Activated T-helper 1 cell treated with anti-CD3 and anti-CD28 coated beads, Interleukin-12 subunit alpha, Interleukin-12 subunit beta, Interleukin-2, Interleukin-4 antibody, amounts not matched to agents 30 ng/mL and 10 ng/mL and 1 ng/mL, durations not matched to agents 14 hours and 24 hours and 36 hours (primary cell): ENCODE measurements at regions not wholly inside any gene's neighbourhood (a gene's known extent, or its start where the extent isn't known, plus 50 kb on each side); places are given as distances from the start of the nearest gene placed in this dataset.

ENCODE experiments used
- DNase-seq: peaks from one replicate; pipeline ENCODE4 v3.0.0; 2021; ENCODE audit warnings: low spot score
- H3K27ac Mint-ChIP-seq: one replicate; pipeline ENCODE4 v1.8.0; 2021; ENCODE audit warnings: mild to moderate bottlenecking, mixed read lengths
- H3K27me3 Mint-ChIP-seq: one replicate; pipeline ENCODE4 v1.8.0; 2022; ENCODE audit warnings: mild to moderate bottlenecking, moderate library complexity, mixed read lengths; ENCODE audit not compliant: insufficient read depth
- H3K36me3 Mint-ChIP-seq: one replicate; pipeline ENCODE4 v1.8.0; 2021; ENCODE audit warnings: low read depth, mixed read lengths
- H3K4me1 Mint-ChIP-seq: one replicate; pipeline ENCODE4 v1.8.0; 2021; ENCODE audit warnings: low read depth, mixed read lengths
- H3K4me3 Mint-ChIP-seq: one replicate; pipeline ENCODE4 v1.8.0; 2021; ENCODE audit warnings: mild to moderate bottlenecking, moderate library complexity, mixed read lengths
- H3K9me3 Mint-ChIP-seq: one replicate; pipeline ENCODE4 v1.8.0; 2021; ENCODE audit warnings: mixed read lengths
- intact Hi-C: fragments of 100-400 bp; cut with micrococcal nuclease; formaldehyde crosslinking; loops from one replicate; pipeline ENCODE4 v1.15.1; 2024

- Mint-ChIP-seq H3K36me3 (no peaks in the 10 kb centered on the region), H3K27me3 (peaks cover 3% of the 10 kb centered on the region), H3K4me3 (no peak overlapping the region), H3K27ac (no peak overlapping the region), H3K9me3 (no peaks in the 10 kb centered on the region), H3K4me1 (no peaks in the 10 kb centered on the region)
- intact Hi-C loops: no loop called here
- no peak for DNase-seq
These were observed 129.7 kb downstream of the FAXC start for GRCh38 chr6:99219788-99220187.

- H3K27ac Mint-ChIP-seq: no peak overlapping the region
- no peaks in the 10 kb centered on the region for H3K9me3 Mint-ChIP-seq
- H3K27me3 Mint-ChIP-seq: no peaks in the 10 kb centered on the region
- intact Hi-C loops: no loop called here
- no peaks in the 10 kb centered on the region for H3K36me3 Mint-ChIP-seq
- H3K4me1 Mint-ChIP-seq: no peaks in the 10 kb centered on the region
- DNase-seq: no peak
- no peak overlapping the region for H3K4me3 Mint-ChIP-seq
These were observed 132.5 kb downstream of the FAXC start for GRCh38 chr6:99216959-99217358.

GRCh38 chr6:99195986-99196655 is 153.4 kb downstream of the FAXC start:
- H3K4me1 Mint-ChIP-seq: no peaks in the 10 kb centered on the region
- no peak overlapping the region for H3K27ac Mint-ChIP-seq
- no peak for DNase-seq
- no peaks in the 10 kb centered on the region for H3K9me3 Mint-ChIP-seq
- H3K27me3 Mint-ChIP-seq: peaks cover under 1% of the 10 kb centered on the region
- H3K36me3 Mint-ChIP-seq: no peaks in the 10 kb centered on the region
- intact Hi-C loops: no loop called here
- H3K4me3 Mint-ChIP-seq: no peak overlapping the region

GRCh38 chr6:99192561-99192960 is 156.9 kb downstream of the FAXC start:
- Mint-ChIP-seq H3K27me3 (no peaks in the 10 kb centered on the region), H3K9me3 (no peaks in the 10 kb centered on the region), H3K4me1 (peaks cover 11% of the 10 kb centered on the region), H3K27ac (no peak overlapping the region), H3K4me3 (no peak overlapping the region), H3K36me3 (no peaks in the 10 kb centered on the region)
- no peak for DNase-seq
- intact Hi-C loops: no loop called here

- H3K4me1 Mint-ChIP-seq: peaks cover 11% of the 10 kb centered on the region
- H3K4me3 Mint-ChIP-seq: no peak overlapping the region
- H3K9me3 Mint-ChIP-seq: no peaks in the 10 kb centered on the region
- no peak for DNase-seq
- intact Hi-C loops: no loop called here
- H3K36me3 Mint-ChIP-seq: no peaks in the 10 kb centered on the region
- peak overlapping the region; percentile 73 for H3K27ac Mint-ChIP-seq
- H3K27me3 Mint-ChIP-seq: no peaks in the 10 kb centered on the region
These were observed 159.4 kb downstream of the FAXC start for GRCh38 chr6:99189823-99190721.

GRCh38 chr6:99187429-99187828 is 162.0 kb downstream of the FAXC start:
- no peak overlapping the region for H3K4me3 Mint-ChIP-seq
- no peaks in the 10 kb centered on the region for H3K9me3 Mint-ChIP-seq
- no peak overlapping the region for H3K27ac Mint-ChIP-seq
- no peaks in the 10 kb centered on the region for H3K36me3 Mint-ChIP-seq
- H3K27me3 Mint-ChIP-seq: no peaks in the 10 kb centered on the region
- no peak for DNase-seq
- peaks cover 11% of the 10 kb centered on the region for H3K4me1 Mint-ChIP-seq
- intact Hi-C loops: no loop called here

GRCh38 chr6:99186417-99186816 is 163.1 kb downstream of the FAXC start:
- no peak for DNase-seq
- no peak overlapping the region for H3K27ac Mint-ChIP-seq
- intact Hi-C loops: no loop called here
- H3K9me3 Mint-ChIP-seq: peaks cover 3% of the 10 kb centered on the region
- peaks cover 11% of the 10 kb centered on the region for H3K4me1 Mint-ChIP-seq
- H3K27me3 Mint-ChIP-seq: no peaks in the 10 kb centered on the region
- no peak overlapping the region for H3K4me3 Mint-ChIP-seq
- H3K36me3 Mint-ChIP-seq: no peaks in the 10 kb centered on the region

- DNase-seq: no peak
- Mint-ChIP-seq H3K9me3 (peaks cover 5% of the 10 kb centered on the region), H3K36me3 (no peaks in the 10 kb centered on the region), H3K4me3 (no peak overlapping the region), H3K27me3 (no peaks in the 10 kb centered on the region), H3K27ac (no peak overlapping the region), H3K4me1 (peaks cover 10% of the 10 kb centered on the region)
- intact Hi-C loops: no loop called here
These were observed 163.9 kb downstream of the FAXC start for GRCh38 chr6:99185525-99185924.

- no peak overlapping the region for H3K4me3 Mint-ChIP-seq
- no peaks in the 10 kb centered on the region for H3K36me3 Mint-ChIP-seq
- peaks cover 9% of the 10 kb centered on the region for H3K9me3 Mint-ChIP-seq
- no peak overlapping the region for H3K27ac Mint-ChIP-seq
- no peaks in the 10 kb centered on the region for H3K27me3 Mint-ChIP-seq
- H3K4me1 Mint-ChIP-seq: peaks cover 2% of the 10 kb centered on the region
- DNase-seq: no peak
- intact Hi-C loops: no loop called here
These were observed 164.8 kb downstream of the FAXC start for GRCh38 chr6:99184696-99185095.

- intact Hi-C loops: no loop called here
- Mint-ChIP-seq H3K27ac (no peak overlapping the region), H3K27me3 (no peaks in the 10 kb centered on the region), H3K4me1 (no peaks in the 10 kb centered on the region), H3K36me3 (no peaks in the 10 kb centered on the region), H3K9me3 (peaks cover 13% of the 10 kb centered on the region), H3K4me3 (no peak overlapping the region)
- no peak for DNase-seq
These were observed 166.4 kb downstream of the FAXC start for GRCh38 chr6:99183066-99183465.

- H3K4me3 Mint-ChIP-seq: no peak overlapping the region
- no peaks in the 10 kb centered on the region for H3K36me3 Mint-ChIP-seq
- intact Hi-C loops: no loop called here
- no peak for DNase-seq
- H3K9me3 Mint-ChIP-seq: peaks cover 13% of the 10 kb centered on the region
- H3K4me1 Mint-ChIP-seq: no peaks in the 10 kb centered on the region
- no peaks in the 10 kb centered on the region for H3K27me3 Mint-ChIP-seq
- H3K27ac Mint-ChIP-seq: no peak overlapping the region
These were observed 168.3 kb downstream of the FAXC start for GRCh38 chr6:99181174-99181573.

- Mint-ChIP-seq H3K4me3 (no peak overlapping the region), H3K27me3 (no peaks in the 10 kb centered on the region), H3K4me1 (no peaks in the 10 kb centered on the region), H3K36me3 (no peaks in the 10 kb centered on the region), H3K27ac (no peak overlapping the region), H3K9me3 (peaks cover 13% of the 10 kb centered on the region)
- DNase-seq: no peak
- intact Hi-C loops: no loop called here
These were observed 171.3 kb downstream of the FAXC start for GRCh38 chr6:99178168-99178567.

- H3K9me3 Mint-ChIP-seq: peaks cover 13% of the 10 kb centered on the region
- intact Hi-C loops: no loop called here
- no peaks in the 10 kb centered on the region for H3K27me3 Mint-ChIP-seq
- H3K36me3 Mint-ChIP-seq: no peaks in the 10 kb centered on the region
- H3K27ac Mint-ChIP-seq: no peak overlapping the region
- no peak for DNase-seq
- H3K4me1 Mint-ChIP-seq: no peaks in the 10 kb centered on the region
- H3K4me3 Mint-ChIP-seq: no peak overlapping the region
These were observed 171.7 kb downstream of the FAXC start for GRCh38 chr6:99177736-99178135.
